HG03039 (cell line): ENCODE measurements at regions not wholly inside any gene's neighbourhood (a gene's known extent, or its start where the extent isn't known, plus 50 kb on each side); places are given as distances from the start of the nearest gene placed in this dataset.

Experiments used
- ATAC-seq: cut with Tn5 transposase; IDR thresholded peaks from one replicate; pipeline ENCODE4 v1.9.1; 2021; ENCODE audit warnings: mild to moderate bottlenecking, moderate library complexity; ENCODE audit not compliant: unreplicated experiment

DNA sequence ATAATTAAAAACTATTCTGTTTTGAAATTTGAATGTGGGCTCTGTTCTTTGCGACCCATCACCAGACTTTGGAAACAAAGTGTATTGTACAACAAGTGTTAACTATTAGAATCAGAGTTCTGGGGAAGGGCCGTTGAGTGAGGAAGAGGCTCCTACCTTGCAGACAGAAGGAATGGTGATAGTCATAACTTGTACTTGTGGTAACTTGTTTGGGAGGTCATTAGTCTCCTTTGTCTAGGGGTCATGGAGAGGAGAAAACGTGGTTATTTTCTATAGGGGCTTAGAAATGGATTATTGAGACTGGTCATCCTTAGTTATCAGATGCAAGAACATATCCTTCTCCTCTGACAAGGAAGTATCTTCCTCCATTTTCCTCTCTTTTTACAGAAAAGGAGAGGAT is 174.8 kb downstream of the BMP2 start:
- ATAC-seq, result no peak

DNA sequence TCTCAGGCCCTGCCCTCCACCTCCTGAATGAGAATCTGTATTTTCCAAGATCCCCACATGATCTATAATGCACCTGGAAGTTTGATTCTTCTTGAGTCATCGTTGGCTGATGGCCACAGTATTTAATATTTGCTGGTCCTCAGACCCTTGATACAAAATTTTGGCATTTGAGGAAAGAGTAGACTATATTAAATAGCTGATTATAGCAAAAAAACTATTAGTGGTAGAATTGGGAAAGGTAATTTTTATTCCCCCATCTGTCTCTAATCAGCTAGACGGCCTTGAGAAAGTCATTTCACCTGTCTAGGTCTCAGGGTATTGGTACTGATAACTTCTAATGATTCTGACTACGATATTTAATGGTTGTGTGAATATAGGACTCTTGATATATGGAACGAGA is 176.8 kb downstream of the BMP2 start:
- ATAC-seq, result no peak

DNA sequence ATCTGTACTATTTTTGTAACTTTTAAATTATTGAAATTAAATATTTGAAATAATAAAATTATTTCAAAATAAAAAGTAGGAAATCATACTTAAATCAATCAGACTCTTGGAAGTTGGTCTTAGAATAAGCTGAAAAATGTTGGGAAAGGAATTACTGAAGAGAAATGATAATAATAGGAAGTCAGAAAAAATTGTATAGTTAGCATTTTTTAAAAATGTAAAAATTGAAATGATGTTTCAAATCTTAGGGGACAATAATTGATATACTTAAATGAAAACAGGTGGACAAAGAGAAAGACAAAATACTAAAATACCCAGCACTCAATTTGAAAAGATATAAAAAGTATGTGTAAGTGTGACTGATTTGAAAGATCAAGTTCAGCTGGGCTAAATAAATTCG is 186.1 kb downstream of the BMP2 start:
- ATAC-seq, result no peak

DNA sequence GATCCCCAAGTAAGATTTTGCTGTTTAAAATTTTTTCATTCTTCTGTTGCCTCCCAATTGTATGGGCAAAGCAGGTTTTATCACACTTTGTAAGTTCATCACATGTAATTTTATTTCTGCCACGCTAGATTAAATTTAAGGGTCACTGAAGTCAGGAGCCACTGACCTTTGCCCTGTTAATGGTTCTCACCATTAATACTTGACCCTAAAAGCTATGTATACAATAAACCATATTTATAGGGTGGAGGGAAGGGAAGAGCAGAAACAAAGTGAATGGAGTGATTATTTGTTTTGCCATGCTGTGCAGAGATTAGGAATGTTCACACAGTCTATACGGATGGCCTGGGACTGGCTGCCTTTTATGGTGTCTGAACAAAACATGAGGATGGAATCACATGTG is 186.7 kb downstream of the BMP2 start:
- ATAC-seq, result no peak

DNA sequence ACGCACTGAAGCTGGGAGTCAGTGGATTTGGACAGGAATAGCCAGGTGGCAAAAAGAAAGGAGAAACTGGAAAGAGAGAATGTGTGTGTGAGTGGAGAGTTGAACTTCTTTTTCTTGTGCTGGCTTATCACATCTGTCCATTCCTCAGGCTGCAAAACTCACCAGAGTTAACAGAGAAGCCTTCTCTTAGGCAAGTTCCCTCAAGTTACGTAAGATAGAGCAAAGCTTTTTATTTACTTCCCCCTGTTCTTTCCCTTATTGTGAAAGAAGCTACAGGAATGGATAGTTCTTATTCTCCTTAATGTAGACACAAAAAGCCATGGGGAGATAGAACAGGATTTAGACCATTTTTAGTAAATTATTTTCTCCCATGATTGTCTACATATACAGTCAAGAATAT is 188.6 kb downstream of the BMP2 start:
- ATAC-seq, result no peak

DNA sequence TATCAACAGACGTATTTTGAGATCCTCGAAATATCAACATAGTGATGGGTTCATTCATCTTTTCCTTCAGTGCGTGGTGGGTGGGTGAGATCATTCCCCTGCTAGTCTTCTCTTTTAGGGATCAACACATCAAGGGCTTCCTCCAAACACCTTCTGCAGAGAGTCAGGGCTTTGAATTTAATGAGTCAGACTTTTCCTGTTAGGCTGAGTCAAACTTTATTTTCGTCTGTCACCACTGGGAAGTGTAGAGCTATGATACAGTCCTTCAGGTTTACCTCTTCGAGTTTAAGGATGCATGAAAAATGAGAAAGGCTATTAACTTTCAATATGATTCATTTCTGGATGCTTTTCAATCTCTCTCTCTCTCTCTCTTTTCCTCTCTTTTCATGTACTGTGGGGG is 189.1 kb downstream of the BMP2 start:
- ATAC-seq, result no peak

DNA sequence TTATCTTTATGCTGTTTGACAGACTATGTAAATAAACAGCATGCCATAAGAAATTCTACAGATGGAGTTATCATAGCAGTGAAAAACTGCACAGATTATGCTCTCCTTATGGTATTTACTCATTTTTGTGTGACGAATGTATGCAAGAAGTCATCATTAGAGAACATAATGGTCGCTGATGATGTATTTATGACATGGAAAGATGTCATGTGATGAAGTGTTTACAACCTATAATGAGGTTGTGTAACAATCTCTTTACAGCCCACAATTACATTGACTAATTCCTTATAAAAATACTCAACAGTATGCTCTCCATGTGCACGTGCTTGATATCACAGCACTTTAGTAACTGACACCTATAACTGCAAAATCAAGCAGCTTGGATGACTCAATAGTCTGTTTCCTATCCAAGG is 192.4 kb downstream of the BMP2 start:
- ATAC-seq, result no peak

DNA sequence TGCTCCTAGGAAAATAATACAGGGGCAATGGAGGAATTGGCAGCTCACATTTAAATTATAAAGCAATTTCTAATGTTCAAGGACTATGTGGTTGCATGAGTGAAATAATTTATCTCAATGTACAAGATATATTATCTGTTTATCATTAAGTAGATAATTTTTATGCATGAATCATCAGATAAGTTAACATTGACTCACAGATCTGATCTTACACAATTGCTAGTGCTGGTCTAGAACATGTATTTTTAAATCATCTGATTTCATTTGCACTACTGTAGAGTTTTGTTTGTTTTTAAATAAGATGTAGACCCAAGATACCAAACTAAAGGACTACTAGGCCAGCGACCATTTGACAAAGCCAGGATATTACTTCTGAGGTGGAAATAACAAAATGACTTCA is 199.2 kb downstream of the BMP2 start:
- no peak for ATAC-seq

DNA sequence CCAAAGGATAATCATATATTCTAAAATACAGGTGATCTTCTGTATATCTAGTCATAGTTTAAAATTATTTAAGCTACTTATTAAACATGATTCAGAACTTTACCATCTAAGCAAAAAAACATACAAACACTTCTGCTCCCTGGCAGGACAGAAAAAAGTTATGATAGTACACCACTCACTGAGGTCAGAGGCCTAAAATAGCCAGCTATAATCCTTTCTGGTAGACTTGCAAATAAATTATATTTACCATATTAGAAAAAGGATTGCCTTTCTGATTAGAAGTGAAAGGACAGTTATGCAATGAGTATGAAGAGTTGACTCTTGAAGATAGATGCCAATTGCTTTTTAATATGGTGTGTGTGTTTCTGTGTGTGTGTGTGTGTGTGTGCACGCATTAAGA is 207.4 kb downstream of the BMP2 start:
- no peak for ATAC-seq

DNA sequence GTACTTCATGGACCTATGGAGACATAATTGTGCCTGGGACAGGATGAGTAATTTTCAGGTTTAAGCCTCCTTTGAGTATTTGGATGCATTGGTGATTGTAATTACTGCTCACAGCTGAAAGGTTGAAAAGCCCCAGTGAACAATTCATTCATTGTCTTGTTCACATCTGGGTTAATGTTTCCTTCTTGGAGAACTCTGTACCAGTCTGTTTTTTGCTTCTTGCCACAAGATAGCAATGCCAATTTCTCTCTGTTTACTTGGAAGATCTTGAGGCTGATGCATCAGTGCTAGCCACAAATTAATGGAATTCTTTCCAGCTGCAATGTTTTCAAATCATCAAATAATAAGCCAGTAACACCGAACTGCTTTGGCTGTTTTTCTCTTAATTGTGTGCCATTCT is 207.8 kb downstream of the BMP2 start:
- no peak for ATAC-seq

DNA sequence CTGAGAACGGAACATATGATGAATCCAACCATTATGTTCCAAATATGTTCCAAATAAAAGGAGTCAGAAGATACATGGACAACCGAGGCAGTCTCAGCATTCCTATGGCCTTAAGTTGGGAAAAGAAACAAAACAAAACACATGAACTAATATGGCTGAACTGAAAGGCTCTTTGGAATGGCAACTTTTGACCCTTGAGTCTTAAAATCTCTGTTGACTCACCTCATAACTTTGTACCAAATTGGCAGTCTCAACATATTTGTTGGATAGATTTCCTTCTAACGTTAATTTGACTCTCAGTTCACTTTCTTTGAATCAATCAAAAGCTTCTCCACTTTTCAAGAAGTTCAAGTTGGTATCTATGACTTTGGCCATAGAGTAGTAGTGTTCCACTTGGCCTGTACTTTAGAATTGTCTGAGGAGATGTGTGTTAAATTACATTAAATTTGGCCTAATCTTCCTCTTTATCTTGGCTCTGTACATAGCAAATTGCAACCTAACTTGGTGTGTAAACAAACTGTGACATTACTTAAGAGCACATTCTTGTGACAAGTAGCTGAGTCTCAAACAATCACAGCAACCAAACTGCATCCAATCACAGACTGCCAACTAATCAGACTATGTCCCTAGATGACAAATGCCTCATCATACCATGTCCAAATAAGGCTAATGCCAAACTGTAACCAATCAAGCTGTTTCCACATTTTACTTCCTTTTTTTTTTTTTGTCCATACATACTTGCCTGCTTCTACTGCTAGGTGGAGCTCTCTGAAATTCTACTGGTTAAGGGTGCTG is 208.8 kb downstream of the BMP2 start:
- no peak for ATAC-seq

DNA sequence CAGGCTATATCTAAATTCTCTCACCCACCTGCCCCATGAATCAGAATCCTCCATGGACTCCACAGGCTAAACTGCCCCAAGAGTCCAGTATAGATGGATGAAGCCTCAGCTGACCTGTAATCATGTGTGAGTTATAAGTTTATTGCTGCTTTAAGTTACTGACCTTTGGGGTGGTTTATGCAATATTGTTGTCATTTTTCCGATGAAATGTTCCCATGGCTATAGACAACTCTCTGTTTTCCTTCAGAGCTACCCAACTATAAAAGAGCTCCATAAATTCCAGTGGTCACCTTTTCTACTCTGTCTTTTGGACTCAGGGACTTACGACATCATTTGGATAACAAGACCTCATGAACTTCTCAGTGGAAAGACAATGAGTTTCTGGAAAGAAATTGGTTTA is 212.1 kb downstream of the BMP2 start:
- ATAC-seq, result no peak

DNA sequence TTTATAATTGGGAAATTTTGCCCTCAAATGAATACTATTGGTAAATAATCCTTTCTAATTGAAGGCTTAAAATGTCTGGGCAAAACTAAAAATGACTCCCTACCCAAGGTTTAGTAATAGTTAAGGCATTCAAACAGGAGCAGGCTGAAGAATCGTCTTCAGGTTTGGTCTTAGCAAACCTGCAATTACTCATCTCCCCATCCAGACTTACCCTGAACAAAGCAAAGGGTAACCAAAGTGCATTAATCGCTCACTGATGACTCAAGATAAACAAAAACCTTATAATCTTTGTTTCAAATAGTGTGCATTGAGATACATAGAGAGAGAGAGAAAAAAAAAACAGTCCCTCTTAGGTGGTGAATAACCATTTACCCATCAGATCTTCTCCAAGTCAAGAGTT is 225.5 kb downstream of the BMP2 start:
- no peak for ATAC-seq

DNA sequence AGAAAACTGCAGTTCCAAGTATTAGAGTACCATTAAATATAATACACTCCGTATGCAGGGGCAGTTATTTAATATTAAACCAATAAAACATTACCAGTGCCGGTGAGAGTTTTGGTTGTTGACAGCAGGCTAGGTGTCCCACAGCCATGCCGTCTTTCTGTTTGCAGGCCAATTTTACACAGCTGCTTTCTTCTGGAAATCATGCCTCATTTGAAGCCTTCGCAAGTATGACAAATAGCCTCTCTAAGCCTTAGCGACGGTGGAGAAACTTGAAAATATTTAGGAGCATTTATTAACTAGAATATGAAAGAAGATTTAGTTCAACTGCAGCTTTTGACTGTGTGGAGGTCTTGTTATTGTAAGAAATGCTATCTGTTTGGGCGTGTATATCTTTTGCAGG is 226.0 kb downstream of the BMP2 start:
- no peak for ATAC-seq

DNA sequence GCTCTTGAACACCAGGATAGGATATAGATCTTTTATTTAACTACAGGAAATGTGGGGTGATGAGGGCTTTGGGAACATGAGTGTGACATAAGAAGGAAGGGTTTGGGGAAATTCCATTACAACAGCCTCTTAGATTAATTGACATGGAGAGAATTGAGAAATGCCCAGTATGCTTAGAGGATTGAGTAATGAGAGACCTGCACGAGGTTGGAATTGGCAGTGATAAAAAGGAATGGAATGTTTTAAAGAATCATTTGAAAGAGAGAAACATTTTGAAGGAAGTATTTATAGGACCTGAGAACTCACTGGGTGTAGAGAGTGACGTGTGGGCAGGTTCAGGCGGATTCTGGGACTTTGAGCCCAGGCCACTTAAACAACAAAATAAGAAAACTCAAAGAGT is 227.0 kb downstream of the BMP2 start:
- ATAC-seq, result no peak

DNA sequence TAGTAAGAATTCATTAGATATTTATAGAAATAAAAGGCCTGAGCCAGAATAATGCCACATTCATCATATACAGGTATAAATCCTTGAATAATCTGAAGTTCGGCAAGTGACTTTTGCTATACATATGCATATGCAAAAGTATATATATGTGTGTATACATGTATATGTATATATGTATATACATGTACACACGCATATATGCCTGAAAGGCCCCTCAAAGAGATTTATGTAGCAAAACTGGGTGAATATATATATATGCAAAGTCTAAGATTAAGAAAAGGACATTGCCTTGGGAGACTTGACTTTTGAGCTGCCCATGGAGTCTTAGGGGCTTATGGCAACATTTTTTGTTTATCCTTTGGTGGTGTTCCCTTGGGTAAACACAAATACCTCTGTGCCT is 231.4 kb downstream of the BMP2 start:
- no peak for ATAC-seq

DNA sequence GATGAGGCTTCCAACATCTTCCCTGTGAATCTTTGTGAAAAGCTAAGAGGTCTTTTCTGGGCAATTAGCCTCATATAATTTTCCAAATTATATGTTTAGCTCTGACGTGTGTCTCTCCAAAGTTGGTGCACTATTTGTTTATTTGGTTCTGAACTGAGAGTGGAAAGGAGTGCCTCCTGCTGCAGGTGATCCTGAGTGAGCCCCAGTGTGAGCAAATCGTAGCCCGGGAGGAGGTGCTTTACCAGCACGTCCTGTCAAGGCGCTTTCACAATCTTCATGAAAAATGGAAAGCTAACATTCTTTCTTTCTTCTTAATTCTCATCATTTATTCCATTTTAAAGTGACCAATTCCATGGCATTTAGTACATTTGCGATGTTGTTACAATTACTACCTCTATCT is 231.9 kb downstream of the BMP2 start:
- no peak for ATAC-seq

DNA sequence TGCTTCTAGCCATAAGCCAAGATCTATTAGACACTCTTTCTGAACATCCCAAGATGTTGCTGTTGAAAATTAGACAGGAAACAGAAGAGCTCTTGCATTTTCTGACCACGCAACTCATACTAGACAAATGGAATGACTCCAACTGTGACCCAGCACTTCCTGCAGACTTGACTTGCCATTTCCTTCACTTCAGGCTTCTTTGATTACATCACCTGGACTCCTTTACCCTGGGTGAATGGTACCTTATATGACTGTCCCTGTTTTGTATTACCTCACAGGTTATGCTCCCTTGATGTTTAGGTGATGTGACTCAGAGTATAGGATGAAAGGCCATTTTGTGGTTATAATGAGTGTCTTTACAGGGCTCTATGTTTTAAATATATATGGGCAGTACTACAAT is 236.1 kb downstream of the BMP2 start:
- no peak for ATAC-seq

DNA sequence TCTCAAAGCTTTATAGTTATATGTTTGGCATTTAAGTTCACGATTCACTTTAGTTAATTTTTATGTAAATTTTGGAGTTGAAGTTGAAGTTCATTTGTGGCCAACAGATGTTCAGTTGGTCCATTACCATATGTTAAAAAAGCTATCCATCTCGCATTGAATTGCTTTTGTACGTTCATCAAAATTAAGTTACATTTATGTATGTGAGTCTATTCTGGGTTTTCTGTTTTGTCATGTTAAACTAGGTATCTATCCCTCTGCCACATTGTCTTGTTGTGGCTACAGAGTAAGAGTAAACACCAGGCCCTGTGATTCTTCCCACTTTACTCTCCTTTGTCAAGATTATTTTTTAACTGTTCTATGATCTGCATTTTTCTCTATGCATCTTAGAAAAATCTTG is 237.3 kb downstream of the BMP2 start:
- ATAC-seq, result no peak

DNA sequence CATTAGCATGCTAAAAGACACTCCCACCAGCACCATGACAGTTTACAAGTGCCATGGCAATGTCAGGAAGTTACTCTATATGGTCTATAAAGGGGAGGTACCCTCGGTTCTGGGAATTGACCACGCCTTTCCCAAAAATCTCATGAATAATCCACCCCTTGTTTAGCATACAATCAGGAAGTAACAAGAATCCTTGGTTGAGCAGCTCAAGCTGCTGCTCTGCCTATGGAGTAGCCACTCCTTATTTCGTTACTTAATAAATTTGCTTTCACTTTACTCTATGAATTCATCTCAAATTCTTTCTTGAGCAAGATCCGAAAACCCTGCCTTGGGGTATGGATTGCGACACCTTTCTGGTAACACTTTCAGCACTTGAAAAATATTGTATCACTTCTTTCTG is 243.0 kb downstream of the BMP2 start:
- ATAC-seq, result no peak

DNA sequence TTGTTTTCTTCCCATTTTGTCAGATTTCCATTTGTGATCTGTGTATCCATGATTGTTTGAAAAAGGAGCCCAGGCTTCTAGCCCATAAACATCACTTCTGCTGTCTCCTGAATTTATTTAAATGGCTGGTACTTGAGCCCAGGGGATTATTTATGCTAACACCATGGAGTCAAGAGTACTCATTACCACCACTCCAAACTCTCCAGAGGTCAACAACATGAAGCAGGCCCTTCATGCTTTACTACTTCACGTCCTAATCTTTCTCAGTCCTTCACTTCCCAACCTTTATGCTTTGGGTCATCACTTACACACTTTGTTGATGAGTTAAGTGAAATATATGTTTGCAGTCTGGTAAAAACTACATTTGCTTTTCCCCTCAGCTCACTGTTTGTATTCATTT is 247.8 kb downstream of the BMP2 start:
- ATAC-seq, result no peak

DNA sequence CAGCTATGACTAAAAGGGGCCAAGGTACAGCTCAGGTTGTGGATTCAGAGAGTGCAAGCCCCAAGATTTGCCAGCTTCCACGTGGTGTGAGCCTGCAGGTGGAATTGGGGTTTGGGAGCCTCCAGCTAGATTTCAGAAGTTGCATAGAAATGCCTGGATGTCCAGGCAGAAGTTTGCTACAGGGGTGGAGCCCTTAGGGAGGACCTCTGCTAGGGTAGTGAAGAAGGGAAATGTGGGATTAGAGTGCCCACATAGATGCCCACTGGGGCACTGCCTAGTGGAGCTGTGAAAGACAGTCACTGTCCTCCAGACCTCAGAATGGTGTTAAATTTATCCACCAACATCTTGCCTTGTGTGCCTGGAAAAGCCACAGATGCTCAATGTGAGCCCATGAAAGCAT is 255.1 kb downstream of the BMP2 start:
- ATAC-seq, result no peak

DNA sequence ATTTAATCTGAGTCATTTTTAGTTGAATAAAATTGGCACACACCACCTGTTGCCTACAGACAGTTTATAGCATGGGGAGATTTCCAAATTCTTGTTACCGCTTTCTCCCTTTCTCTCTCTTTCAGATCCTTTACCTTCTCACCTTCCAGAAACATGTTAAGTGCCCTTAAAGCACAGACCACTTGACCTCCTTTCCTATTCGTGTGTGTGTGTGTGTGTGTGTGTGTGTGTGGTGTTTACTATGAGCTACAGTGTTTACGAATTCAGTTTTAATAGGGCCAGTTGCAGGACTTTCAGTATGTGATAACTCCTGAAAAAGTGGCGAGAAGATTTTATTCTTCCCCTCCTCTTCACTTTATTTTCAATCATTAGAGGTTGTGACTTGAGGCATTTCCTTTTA is 258.1 kb downstream of the BMP2 start:
- ATAC-seq, result no peak
